ENCODE measurements at regions not wholly inside any gene's neighbourhood (a gene's known extent, or its start where the extent isn't known, plus 50 kb on each side); places are given as distances from the start of the nearest gene placed in this dataset.
"Not testable (repeated sequence)": the region's sequence is repeated elsewhere in the genome, so short reads cannot be mapped to it uniquely, and the experiment has no call there.

DNA sequence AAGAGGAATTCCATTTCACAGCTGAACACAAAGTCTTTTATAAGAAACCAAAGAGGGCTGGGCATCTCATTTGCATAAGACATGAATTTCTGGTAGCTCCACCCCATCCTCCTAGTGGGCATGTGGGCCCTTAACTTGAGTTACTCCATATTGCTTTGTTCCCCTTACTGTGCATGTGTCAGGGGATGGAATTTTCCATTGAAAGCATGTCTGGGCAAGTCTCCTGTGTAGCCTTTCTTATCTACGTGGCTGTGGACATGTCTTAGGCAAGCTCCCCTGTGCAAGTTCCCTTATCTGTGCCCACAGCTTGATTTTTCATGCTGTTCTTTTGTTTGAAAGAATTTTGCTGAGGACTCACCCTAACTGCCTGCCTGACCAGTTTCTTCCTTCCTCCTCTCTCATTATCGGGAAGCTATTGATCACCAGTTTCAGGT is 123.5 kb upstream of the JADE1 start:
- no peak overlapping the region for H3K4me3 Mint-ChIP-seq (ENCODE audit: unreplicated experiment)
- peaks cover 5% of the 10 kb centered on the region for H3K9me3 Mint-ChIP-seq (ENCODE audit: low read depth)
- H3K27me3 Mint-ChIP-seq (ENCODE audit: low read depth), result no peaks in the 10 kb centered on the region
- peaks cover 12% of the 10 kb centered on the region for H3K4me1 Mint-ChIP-seq (ENCODE audit: low read depth)
- TF ChIP-seq CTCF (IDR thresholded peaks at IDR 0.05), result no peak
- H3K36me3 Mint-ChIP-seq (ENCODE audit: low read depth), result no peaks in the 10 kb centered on the region
- DNase-seq (ENCODE audit: low spot score), result no peak
- H3K27ac Mint-ChIP-seq (ENCODE audit: unreplicated experiment), result no peak overlapping the region

- Mint-ChIP-seq H3K4me1 (ENCODE audit: low read depth) (peaks cover 10% of the 10 kb centered on the region), H3K27me3 (ENCODE audit: low read depth) (no peaks in the 10 kb centered on the region), H3K4me3 (ENCODE audit: unreplicated experiment) (no peak overlapping the region), H3K36me3 (ENCODE audit: low read depth) (no peaks in the 10 kb centered on the region), H3K27ac (ENCODE audit: unreplicated experiment) (no peak overlapping the region), H3K9me3 (ENCODE audit: low read depth) (peaks cover 5% of the 10 kb centered on the region)
- TF ChIP-seq CTCF (IDR thresholded peaks at IDR 0.05), result no peak
- DNase-seq (ENCODE audit: low spot score), result no peak
These were observed 125.5 kb upstream of the JADE1 start for GRCh38 chr4:128684016-128684415.

GRCh38 chr4:128682942-128683666 is 126.4 kb upstream of the JADE1 start:
- Mint-ChIP-seq H3K4me1 (ENCODE audit: low read depth) (peaks cover under 1% of the 10 kb centered on the region), H3K27ac (ENCODE audit: unreplicated experiment) (peak overlapping the region; percentile 3), H3K36me3 (ENCODE audit: low read depth) (no peaks in the 10 kb centered on the region), H3K9me3 (ENCODE audit: low read depth) (peaks cover 5% of the 10 kb centered on the region), H3K27me3 (ENCODE audit: low read depth) (no peaks in the 10 kb centered on the region), H3K4me3 (ENCODE audit: unreplicated experiment) (no peak overlapping the region)
- no peak for DNase-seq (ENCODE audit: low spot score)
- TF ChIP-seq CTCF (IDR thresholded peaks at IDR 0.05), result no peak

GRCh38 chr4:128676095-128676494 is 133.4 kb upstream of the JADE1 start:
- H3K27ac Mint-ChIP-seq (ENCODE audit: unreplicated experiment), result no peak overlapping the region

GRCh38 chr4:128675083-128675482 is 134.4 kb upstream of the JADE1 start:
- H3K4me1 Mint-ChIP-seq (ENCODE audit: low read depth), result peaks cover 10% of the 10 kb centered on the region
- no peaks in the 10 kb centered on the region for H3K9me3 Mint-ChIP-seq (ENCODE audit: low read depth)
- H3K4me3 Mint-ChIP-seq (ENCODE audit: unreplicated experiment), result no peak overlapping the region
- no peaks in the 10 kb centered on the region for H3K36me3 Mint-ChIP-seq (ENCODE audit: low read depth)
- no peak for DNase-seq (ENCODE audit: low spot score)
- TF ChIP-seq CTCF (IDR thresholded peaks at IDR 0.05), result peak; percentile 25
- H3K27me3 Mint-ChIP-seq (ENCODE audit: low read depth), result no peaks in the 10 kb centered on the region
- H3K27ac Mint-ChIP-seq (ENCODE audit: unreplicated experiment), result no peak overlapping the region

More at GRCh38 chr4:128676095-128676494, 133.4 kb upstream of the JADE1 start:
- Mint-ChIP-seq H3K4me3 (ENCODE audit: unreplicated experiment) (no peak overlapping the region), H3K27me3 (ENCODE audit: low read depth) (no peaks in the 10 kb centered on the region), H3K36me3 (ENCODE audit: low read depth) (no peaks in the 10 kb centered on the region), H3K4me1 (ENCODE audit: low read depth) (peaks cover 10% of the 10 kb centered on the region), H3K9me3 (ENCODE audit: low read depth) (no peaks in the 10 kb centered on the region)
- no peak for DNase-seq (ENCODE audit: low spot score)
- no peak for TF ChIP-seq CTCF (IDR thresholded peaks at IDR 0.05)

DNA sequence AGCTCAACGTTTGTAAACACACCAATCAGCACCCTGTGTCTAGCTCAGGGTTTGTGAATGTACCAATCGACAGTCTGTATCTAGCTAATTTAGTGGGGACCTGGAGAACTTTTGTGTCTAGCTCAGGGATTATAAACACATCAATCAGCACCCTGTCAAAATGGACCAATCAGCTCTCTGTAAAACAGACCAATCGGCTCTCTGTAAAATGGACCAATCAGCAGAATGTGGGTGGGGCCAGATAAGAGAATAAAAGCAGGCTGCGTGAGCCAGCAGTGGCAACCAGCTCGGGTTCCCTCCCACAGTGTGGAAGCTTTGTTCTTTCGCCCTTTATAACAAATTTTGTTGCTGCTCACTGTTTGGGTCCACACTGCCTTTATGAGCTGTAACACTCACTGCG is 136.3 kb upstream of the JADE1 start:
- not testable (repeated sequence) for H3K4me1 Mint-ChIP-seq (ENCODE audit: low read depth); H3K27me3 Mint-ChIP-seq (ENCODE audit: low read depth); H3K27ac Mint-ChIP-seq (ENCODE audit: unreplicated experiment); H3K36me3 Mint-ChIP-seq (ENCODE audit: low read depth); H3K4me3 Mint-ChIP-seq (ENCODE audit: unreplicated experiment); DNase-seq (ENCODE audit: low spot score); H3K9me3 Mint-ChIP-seq (ENCODE audit: low read depth)

- not testable (repeated sequence) for H3K9me3 Mint-ChIP-seq (ENCODE audit: low read depth); H3K27ac Mint-ChIP-seq (ENCODE audit: unreplicated experiment); H3K4me1 Mint-ChIP-seq (ENCODE audit: low read depth); H3K27me3 Mint-ChIP-seq (ENCODE audit: low read depth); DNase-seq (ENCODE audit: low spot score); H3K4me3 Mint-ChIP-seq (ENCODE audit: unreplicated experiment); H3K36me3 Mint-ChIP-seq (ENCODE audit: low read depth)
These were observed 136.9 kb upstream of the JADE1 start for GRCh38 chr4:128672596-128672995.
